Retinal pigment epithelial cell (primary cell): ENCODE measurements at regions not wholly inside any gene's neighbourhood (a gene's known extent, or its start where the extent isn't known, plus 50 kb on each side); places are given as distances from the start of the nearest gene placed in this dataset.

Experiments used
- DNase-seq: peaks from one replicate; pipeline ENCODE4 v3.0.0-alpha.2; 2010; ENCODE audit warnings: low read depth
- H3K4me3 ChIP-seq: 2 replicates; pipeline ENCODE4 v1.5.1; 2011; ENCODE audit warnings: mild to moderate bottlenecking, low read length, control low read depth, moderate library complexity
- CTCF ChIP-seq: conservative IDR thresholded peaks from 2 replicates; pipeline ENCODE4 v1.5.1; 2011; ENCODE audit warnings: low read depth, low read length, control low read depth, inconsistent platforms

- H3K4me3 ChIP-seq: no peak overlapping the region
- TF ChIP-seq CTCF: no peak
- DNase-seq: no peak
Measured at GRCh38 chr16:51649631-51650030, 498.6 kb upstream of the SALL1 start.

GRCh38 chr16:51648526-51648925 lies 497.5 kb upstream of the SALL1 start:
- no peak for DNase-seq
- no peak overlapping the region for H3K4me3 ChIP-seq
- TF ChIP-seq CTCF: no peak

- no peak for DNase-seq
- no peak for TF ChIP-seq CTCF
- H3K4me3 ChIP-seq: no peak overlapping the region
Measured at GRCh38 chr16:51641191-51641765, 490.2 kb upstream of the SALL1 start.

GRCh38 chr16:51640196-51640595 lies 489.1 kb upstream of the SALL1 start:
- no peak for TF ChIP-seq CTCF
- no peak for DNase-seq
- H3K4me3 ChIP-seq: no peak overlapping the region

- TF ChIP-seq CTCF: no peak
- no peak overlapping the region for H3K4me3 ChIP-seq
- no peak for DNase-seq
Measured at GRCh38 chr16:51638339-51639135, 487.5 kb upstream of the SALL1 start.

- no peak for DNase-seq
- H3K4me3 ChIP-seq: no peak overlapping the region
- TF ChIP-seq CTCF: no peak
Measured at GRCh38 chr16:51637770-51638094, 486.7 kb upstream of the SALL1 start.
